Urothelium cell line (cell line): ENCODE measurements at regions not wholly inside any gene's neighbourhood (a gene's known extent, or its start where the extent isn't known, plus 50 kb on each side); places are given as distances from the start of the nearest gene placed in this dataset.
"Not testable (repeated sequence)": the region's sequence is repeated elsewhere in the genome, so short reads cannot be mapped to it uniquely, and the experiment has no call there.

Experiments
- DNase-seq: peaks from one replicate; pipeline ENCODE4 v3.0.0; 2011; ENCODE audit warnings: low spot score, mixed read lengths
- FAIRE-seq: peaks from 2 replicates; lab custom pipeline; 2011; peaks lifted over from hg19 to GRCh38; lab: Jason Lieb, UNC

GRCh38 chr5:124206540-124206939 lies 539.9 kb downstream of the ZNF608 start:
- DNase-seq: no peak
- FAIRE-seq: no peak

GRCh38 chr5:124203303-124203702 lies 543.1 kb downstream of the ZNF608 start:
- FAIRE-seq: no peak
- no peak for DNase-seq

- FAIRE-seq: no peak
Observed at GRCh38 chr5:124200381-124200780, 546.1 kb downstream of the ZNF608 start.

GRCh38 chr5:124199893-124200292 lies 546.5 kb downstream of the ZNF608 start:
- FAIRE-seq: no peak
- DNase-seq: no peak

More at GRCh38 chr5:124200381-124200780, 546.1 kb downstream of the ZNF608 start:
- no peak for DNase-seq

- FAIRE-seq: no peak
- no peak for DNase-seq
Observed at GRCh38 chr5:124195411-124195810, 551.0 kb downstream of the ZNF608 start.

- DNase-seq (no peak), FAIRE-seq (no peak)
Observed at GRCh38 chr5:124194282-124194681, 552.2 kb downstream of the ZNF608 start.

GRCh38 chr5:124193371-124193789 lies 553.1 kb downstream of the ZNF608 start:
- DNase-seq: peak; percentile 40
- FAIRE-seq: no peak

- FAIRE-seq: no peak
- no peak for DNase-seq
Observed at GRCh38 chr5:124192716-124193115, 553.7 kb downstream of the ZNF608 start.

GRCh38 chr5:124185716-124186115 lies 560.7 kb downstream of the ZNF608 start:
- FAIRE-seq (no peak), DNase-seq (no peak)

GRCh38 chr5:124182133-124182532 lies 564.3 kb downstream of the ZNF608 start:
- FAIRE-seq: no peak

GRCh38 chr5:124180875-124181461 lies 565.5 kb downstream of the ZNF608 start:
- DNase-seq: no peak
- FAIRE-seq: no peak

More at GRCh38 chr5:124182133-124182532, 564.3 kb downstream of the ZNF608 start:
- DNase-seq: no peak

GRCh38 chr5:124180299-124180874 lies 566.1 kb downstream of the ZNF608 start:
- no peak for FAIRE-seq
- DNase-seq: no peak

- DNase-seq: no peak
- no peak for FAIRE-seq
Observed at GRCh38 chr5:124179819-124180218, 566.6 kb downstream of the ZNF608 start.

GRCh38 chr5:124178050-124178449 lies 568.4 kb downstream of the ZNF608 start:
- DNase-seq (no peak), FAIRE-seq (no peak)

GRCh38 chr5:124176692-124177091 lies 569.7 kb downstream of the ZNF608 start:
- FAIRE-seq: no peak
- DNase-seq: no peak

- no peak for DNase-seq
Observed at GRCh38 chr5:124173386-124173785, 573.1 kb downstream of the ZNF608 start.

GRCh38 chr5:124172389-124173003 lies 573.9 kb downstream of the ZNF608 start:
- DNase-seq (no peak), FAIRE-seq (no peak)

More at GRCh38 chr5:124173386-124173785, 573.1 kb downstream of the ZNF608 start:
- no peak for FAIRE-seq

- DNase-seq, FAIRE-seq: not testable (repeated sequence)
Observed at GRCh38 chr5:124168093-124168492, 578.3 kb downstream of the ZNF608 start.

- DNase-seq (no peak), FAIRE-seq (no peak)
Observed at GRCh38 chr5:124162767-124163532, 583.5 kb downstream of the ZNF608 start.

GRCh38 chr5:124161266-124161665 lies 585.2 kb downstream of the ZNF608 start:
- no peak for FAIRE-seq
- no peak for DNase-seq

- no peak for FAIRE-seq
- no peak for DNase-seq
Observed at GRCh38 chr5:124160265-124160664, 586.2 kb downstream of the ZNF608 start.
